IMR-90 (cell line): ENCODE measurements at regions not wholly inside any gene's neighbourhood (a gene's known extent, or its start where the extent isn't known, plus 50 kb on each side); places are given as distances from the start of the nearest gene placed in this dataset.

Experiments used
- ATAC-seq: fragments of 200-7000 bp; cut with Tn5 transposase; 2 replicates; pipeline ENCODE4 v1.9.1; 2020; ENCODE audit warnings: low read depth, mild to moderate bottlenecking, moderate library complexity
- BruUV-seq: library from RNA; stranded (reverse); fragments of 400-500 nt; replicated peaks from 2 replicates; lab custom pipeline; 2021; lab: Mats Ljungman, UMichigan
- CTCF ChIA-PET: fragments of 300-600 bp; formaldehyde crosslinking; extraction: SDS; loops from one replicate; lab custom pipeline; 2021; ENCODE audit warnings: antibody characterized with exemption; lab: Yijun Ruan, JAX
- POLR2A ChIA-PET: fragments of 300-600 bp; sonication (Branson Sonifier 250); formaldehyde crosslinking; loops from one replicate; lab custom pipeline; 2022; ENCODE audit warnings: antibody characterized with exemption; ENCODE audit not compliant: unreplicated experiment; lab: Charles Lee
- DNase-seq: peaks from one replicate; pipeline ENCODE4 v3.0.0; 2013
- H2AFZ ChIP-seq: replicated peaks from 2 replicates; pipeline ENCODE3; 2013; ENCODE audit warnings: low read length, mild to moderate bottlenecking; ENCODE audit not compliant: poor library complexity
- H2AK5ac ChIP-seq: 2 replicates; pipeline ENCODE4 v1.6.1; 2013; ENCODE audit warnings: low read depth, low read length, inconsistent platforms
- H2AK9ac ChIP-seq: replicated peaks from 2 replicates; pipeline ENCODE3; 2013; ENCODE audit warnings: mild to moderate bottlenecking, low read depth, low read length, moderate library complexity; ENCODE audit not compliant: poor library complexity
- H2BK120ac ChIP-seq: 2 replicates; pipeline ENCODE4 v1.6.1; 2013; ENCODE audit warnings: low read depth, low read length, inconsistent platforms
- H2BK15ac ChIP-seq: 3 replicates; pipeline ENCODE4 v1.6.1; 2013; ENCODE audit warnings: low read depth, low read length, inconsistent platforms
- H2BK20ac ChIP-seq: 2 replicates; pipeline ENCODE4 v1.6.1; 2013; ENCODE audit warnings: low read depth, mild to moderate bottlenecking, inconsistent platforms, low read length, moderate library complexity
- H2BK5ac ChIP-seq: 2 replicates; pipeline ENCODE4 v1.6.1; 2013; ENCODE audit warnings: mild to moderate bottlenecking, low read depth, low read length, inconsistent platforms; ENCODE audit not compliant: poor library complexity, severe bottlenecking
- H3K14ac ChIP-seq: replicated peaks from 2 replicates; pipeline ENCODE4 v1.6.1; 2013; ENCODE audit warnings: low read depth, low read length, inconsistent platforms
- H3K18ac ChIP-seq: 2 replicates; pipeline ENCODE4 v1.6.1; 2013; ENCODE audit warnings: low read depth, low read length, control low read depth
- H3K23ac ChIP-seq: 2 replicates; pipeline ENCODE4 v1.6.1; 2013; ENCODE audit warnings: low read depth, low read length, inconsistent platforms
- H3K27ac ChIP-seq: 2 replicates; pipeline ENCODE4 v1.5.1; 2013; ENCODE audit warnings: mild to moderate bottlenecking, control low read depth, low read length; ENCODE audit not compliant: insufficient read depth
- H3K27me3 ChIP-seq: 2 replicates; pipeline ENCODE4 v1.6.1; 2013; ENCODE audit warnings: low read length; ENCODE audit not compliant: control insufficient read depth, insufficient read depth
- H3K36me3 ChIP-seq: 2 replicates; pipeline ENCODE4 v1.6.1; 2013; ENCODE audit warnings: low read length, mixed read lengths; ENCODE audit not compliant: control insufficient read depth, insufficient read depth
- H3K4ac ChIP-seq: 2 replicates; pipeline ENCODE4 v1.6.1; 2013; ENCODE audit warnings: low read depth, low read length, inconsistent platforms
- H3K4me1 ChIP-seq: 2 replicates; pipeline ENCODE4 v1.6.1; 2013; ENCODE audit warnings: low read length, mixed read lengths; ENCODE audit not compliant: control insufficient read depth, insufficient read depth
- H3K4me2 ChIP-seq: 2 replicates; pipeline ENCODE4 v1.6.1; 2013; ENCODE audit warnings: low read depth, mild to moderate bottlenecking, control low read depth, low read length, moderate library complexity
- H3K4me3 ChIP-seq: 2 replicates; pipeline ENCODE4 v1.5.1; 2013; ENCODE audit warnings: low read depth, mild to moderate bottlenecking, control low read depth, low read length, moderate library complexity; ENCODE audit not compliant: insufficient read depth
- H3K56ac ChIP-seq: 2 replicates; pipeline ENCODE4 v1.6.1; 2013; ENCODE audit warnings: low read length, inconsistent platforms; ENCODE audit not compliant: insufficient read depth; ENCODE audit errors: extremely low read depth
- H3K79me1 ChIP-seq, 2 experiments: 2 replicates each; pipeline ENCODE4 v1.6.1; 2013; ENCODE audit warnings: low read length in 2 of 2, inconsistent platforms in 1 of 2, low read depth in 1 of 2
- H3K9ac ChIP-seq: 2 replicates; pipeline ENCODE4 v1.6.1; 2013; ENCODE audit warnings: low read depth, low read length, control low read depth
- H3K9me1 ChIP-seq: 2 replicates; pipeline ENCODE4 v1.6.1; 2013; ENCODE audit warnings: low read length, inconsistent platforms; ENCODE audit not compliant: insufficient read depth
- H3K9me3 ChIP-seq: 2 replicates; pipeline ENCODE4 v1.6.1; 2013; ENCODE audit warnings: low read length; ENCODE audit not compliant: control insufficient read depth, insufficient read depth
- H4K20me1 ChIP-seq: 2 replicates; pipeline ENCODE4 v1.6.1; 2013; ENCODE audit warnings: low read length, inconsistent platforms; ENCODE audit not compliant: insufficient read depth
- H4K5ac ChIP-seq: 2 replicates; pipeline ENCODE4 v1.6.1; 2013; ENCODE audit warnings: mild to moderate bottlenecking, low read depth, low read length, control low read depth
- H4K8ac ChIP-seq, 2 experiments: 2 replicates each; pipeline ENCODE4 v1.6.1; 2013; ENCODE audit warnings: low read depth in 2 of 2, low read length in 2 of 2, control low read depth in 1 of 2, inconsistent platforms in 1 of 2
- H4K91ac ChIP-seq: 2 replicates; pipeline ENCODE4 v1.6.1; 2013; ENCODE audit warnings: low read depth, low read length, inconsistent platforms; ENCODE audit not compliant: insufficient read depth
- CHD1 ChIP-seq: IDR thresholded peaks from 2 replicates; pipeline ENCODE4 v1.6.1; 2012; ENCODE audit warnings: low read depth, low read length, improper control_type of control experiment
- ELK1 ChIP-seq: fragments of 150-350 bp; IDR thresholded peaks from 2 replicates; pipeline ENCODE4 v1.6.1; 2016; ENCODE audit warnings: low read depth, mild to moderate bottlenecking, low read length, moderate library complexity, borderline replicate concordance
- MAZ ChIP-seq: IDR thresholded peaks from 2 replicates; pipeline ENCODE4 v1.6.1; 2012; ENCODE audit warnings: low read depth, mild to moderate bottlenecking, low read length, improper control_type of control experiment, moderate library complexity, borderline replicate concordance
- MXI1 ChIP-seq: IDR thresholded peaks from 2 replicates; pipeline ENCODE4 v1.6.1; 2012; ENCODE audit warnings: low read depth, mild to moderate bottlenecking, low read length, moderate library complexity, borderline replicate concordance
- NFE2L2 ChIP-seq: fragments of 150-350 bp; IDR thresholded peaks from 2 replicates; pipeline ENCODE4 v1.6.1; 2016; ENCODE audit warnings: low read depth, mild to moderate bottlenecking, low read length
- RAD21 ChIP-seq: IDR thresholded peaks from 2 replicates; pipeline ENCODE4 v1.6.1; 2012; ENCODE audit warnings: low read length, improper control_type of control experiment
- RFX5 ChIP-seq: IDR thresholded peaks from 2 replicates; pipeline ENCODE4 v1.8.0; 2012; ENCODE audit warnings: low read depth, mild to moderate bottlenecking, low read length, moderate library complexity
- WGBS, 2 experiments: methylation state at CpG; one replicate each; pipeline versions ENCODE4 v1.1.5 to v1.1.7; 2013; ENCODE audit warnings: missing lambda C conversion rate in 2 of 2; ENCODE audit not compliant: insufficient read length in 1 of 2; ENCODE audit errors: extremely low coverage in 2 of 2; 5-methylcytosine and 5-hydroxymethylcytosine counted together
- dilution Hi-C: fragments of 300-500 bp; cut with HindIII; formaldehyde crosslinking; loops from one replicate; pipeline ENCODE4 v1.14.3; 2018; ENCODE audit warnings: low sequenced_read_pairs; ENCODE audit not compliant: unreplicated experiment
- in situ Hi-C: fragments of 300-500 bp; cut with MboI; formaldehyde crosslinking; loops from 3 replicates; pipeline ENCODE4 v1.14.3; 2019; ENCODE audit warnings: low sequenced_read_pairs, inconsistent platforms, mixed read lengths
- intact Hi-C: fragments of 100-400 bp; cut with micrococcal nuclease; formaldehyde crosslinking; loops from 2 replicates; pipeline ENCODE4 v1.10.0; 2022

GRCh38 chr6:2346078-2346477 is 100.7 kb upstream of the GMDS start:
- dilution Hi-C loops (no loop called here), in situ Hi-C loops (no loop called here), intact Hi-C loops (no loop called here)
- Histone ChIP-seq H2AFZ (no peak overlapping the region), H3K9me1 (no peaks in the 10 kb centered on the region), H3K23ac (no peak overlapping the region), H3K56ac (no peak overlapping the region), H3K18ac (no peak overlapping the region), H3K4me3 (no peak overlapping the region), H3K79me1 (0 out of 4 replicates have a peak, but pooled peaks cover 0 to 2% of the 10 kb centered on the region in 2 experiments), H3K4ac (no peak overlapping the region), H3K4me2 (no peak overlapping the region), H3K9ac (no peak overlapping the region), H3K27me3 (no peaks in the 10 kb centered on the region), H2AK9ac (no peak overlapping the region), H3K9me3 (peaks cover 2% of the 10 kb centered on the region; the same call in 1 of the 2 replicates), H4K5ac (no peak overlapping the region), H3K4me1 (no peaks in the 10 kb centered on the region; the same call in 1 of the 2 replicates), H2BK15ac (no peak overlapping the region), H2AK5ac (no peak overlapping the region), H3K36me3 (no peaks in the 10 kb centered on the region), H4K20me1 (no peaks in the 10 kb centered on the region), H2BK20ac (no peak overlapping the region), H4K91ac (no peak overlapping the region), H4K8ac (no peak overlapping the region), H3K14ac (no peak overlapping the region), H2BK5ac (no peak overlapping the region), H3K27ac (no peak overlapping the region), H2BK120ac (no peak overlapping the region)
- no TSS peak for BruUV-seq
- ATAC-seq (no peak), DNase-seq (no peak)
- POLR2A ChIA-PET: no interaction called here
- TF ChIP-seq RAD21 (no peak), ELK1 (no peak), MXI1 (no peak), CHD1 (no peak), RFX5 (no peak), MAZ (no peak), NFE2L2 (no peak)
- no CpG with 5 or more reads among the region's 3 CpGs for WGBS, 2 experiments
- CTCF ChIA-PET: no interaction called here
